GM23248 (cell line): ENCODE measurements at regions not wholly inside any gene's neighbourhood (a gene's known extent, or its start where the extent isn't known, plus 50 kb on each side); places are given as distances from the start of the nearest gene placed in this dataset.

Experiments used
- EZH2 ChIP-seq: fragments of 200-600 bp; sonication (generic); IDR thresholded peaks from 2 replicates; pipeline ENCODE4 v1.6.1; 2018; ENCODE audit warnings: antibody characterized with exemption, mild to moderate bottlenecking; ENCODE audit not compliant: insufficient read depth, poor library complexity, severe bottlenecking
- EZH2phosphoT487 ChIP-seq: fragments of 200-600 bp; sonication (generic); IDR thresholded peaks from 2 replicates; pipeline ENCODE4 v1.6.1; 2018; ENCODE audit warnings: antibody characterized with exemption, moderate library complexity, mild to moderate bottlenecking, low read depth; ENCODE audit not compliant: insufficient read depth

- TF ChIP-seq EZH2, result no peak
- no peak for TF ChIP-seq EZH2phosphoT487
These were observed 109.2 kb upstream of the OGFRL1 start for GRCh38 chr6:71179249-71179885.
